A549 (cell line): ENCODE measurements at regions not wholly inside any gene's neighbourhood (a gene's known extent, or its start where the extent isn't known, plus 50 kb on each side); places are given as distances from the start of the nearest gene placed in this dataset.

ENCODE experiments used
- CTCF ChIP-seq: fragments of >200 bp; sonication (Bioruptor Twin); formaldehyde crosslinking; IDR thresholded peaks from 3 replicates; pipeline ENCODE4 v1.5.1; 2016
- EHMT2 ChIP-seq: fragments of 200-600 bp; sonication (generic); IDR thresholded peaks from 2 replicates; pipeline ENCODE4 v1.6.1; 2016; ENCODE audit warnings: antibody characterized with exemption, low read depth, mild to moderate bottlenecking, moderate library complexity
- EP300 ChIP-seq, 2 experiments: fragments of >200 bp; sonication (Bioruptor Twin); formaldehyde crosslinking; IDR thresholded peaks; 2 replicates in 1 of 2; 3 replicates in 1 of 2; pipeline ENCODE4 v1.6.1; 2016 to 2017
- KDM1A ChIP-seq: fragments of 200-600 bp; sonication (generic); IDR thresholded peaks from 2 replicates; pipeline ENCODE4 v1.6.1; 2016; ENCODE audit warnings: low read depth, mild to moderate bottlenecking
- POLR2A ChIP-seq: IDR thresholded peaks from 2 replicates; pipeline ENCODE4 v1.6.1; 2012; ENCODE audit warnings: mild to moderate bottlenecking, low read length
- RAD21 ChIP-seq, 2 experiments: fragments of >200 bp in 1 of 2; sonication (Bioruptor Twin) in 1 of 2; formaldehyde crosslinking in 1 of 2; IDR thresholded peaks in 1 of 2; conservative IDR thresholded peaks in 1 of 2; 2 replicates in 1 of 2; 3 replicates in 1 of 2; pipeline ENCODE4 v1.6.1; 2012 to 2018; ENCODE audit warnings: inconsistent platforms in 1 of 2
- TF ChIP-seq, protein P1 (sequence below): fragments of >200 bp; sonication (Bioruptor Twin); formaldehyde crosslinking; IDR thresholded peaks from 3 replicates; pipeline ENCODE4 v1.6.1; 2016

DNA sequence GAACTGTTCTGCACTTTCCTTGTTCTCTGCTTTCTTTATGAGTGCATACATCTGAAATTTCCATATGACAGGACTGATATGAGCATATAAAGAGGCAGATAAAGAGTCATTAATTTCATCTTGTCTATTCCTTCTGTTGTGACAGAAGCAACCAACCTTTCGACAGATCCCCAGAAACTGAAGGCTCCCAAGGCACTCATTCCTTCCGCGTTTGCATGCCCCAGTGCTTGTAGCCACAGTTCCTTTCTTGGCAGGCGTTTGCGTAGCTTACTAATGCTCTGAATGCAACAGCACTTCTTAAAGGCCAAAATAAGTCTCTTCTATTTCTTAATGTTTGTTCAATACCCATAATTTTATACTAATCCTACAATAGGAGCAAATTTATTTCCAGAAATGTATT lies 94.0 kb upstream of the TBL1X start:
- TF ChIP-seq POLR2A, result no peak
- TF ChIP-seq CTCF, result no peak
- TF ChIP-seq KDM1A, result no peak
- TF ChIP-seq EHMT2, result no peak
- no peak for TF ChIP-seq EP300 (IDR thresholded peaks at IDR 0.05)
- TF ChIP-seq RAD21 (conservative IDR thresholded peaks at IDR 0.05 in 1 of 2, IDR thresholded peaks at IDR 0.05 in 1 of 2), result no peak
- TF ChIP-seq, protein P1, sequence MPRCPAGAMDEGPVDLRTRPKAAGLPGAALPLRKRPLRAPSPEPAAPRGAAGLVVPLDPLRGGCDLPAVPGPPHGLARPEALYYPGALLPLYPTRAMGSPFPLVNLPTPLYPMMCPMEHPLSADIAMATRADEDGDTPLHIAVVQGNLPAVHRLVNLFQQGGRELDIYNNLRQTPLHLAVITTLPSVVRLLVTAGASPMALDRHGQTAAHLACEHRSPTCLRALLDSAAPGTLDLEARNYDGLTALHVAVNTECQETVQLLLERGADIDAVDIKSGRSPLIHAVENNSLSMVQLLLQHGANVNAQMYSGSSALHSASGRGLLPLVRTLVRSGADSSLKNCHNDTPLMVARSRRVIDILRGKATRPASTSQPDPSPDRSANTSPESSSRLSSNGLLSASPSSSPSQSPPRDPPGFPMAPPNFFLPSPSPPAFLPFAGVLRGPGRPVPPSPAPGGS, result no peak
